Stimulated activated CD4-positive, alpha-beta T cell treated with anti-CD3 and anti-CD28 coated beads, Interleukin-2, amount 100 ng/mL, for 24 hours (primary cell): ENCODE measurements at regions not wholly inside any gene's neighbourhood (a gene's known extent, or its start where the extent isn't known, plus 50 kb on each side); places are given as distances from the start of the nearest gene placed in this dataset.

Experiments used
- DNase-seq, 2 donors: peaks; one replicate each; pipeline ENCODE4 v3.0.0-alpha.2; 2020

DNA sequence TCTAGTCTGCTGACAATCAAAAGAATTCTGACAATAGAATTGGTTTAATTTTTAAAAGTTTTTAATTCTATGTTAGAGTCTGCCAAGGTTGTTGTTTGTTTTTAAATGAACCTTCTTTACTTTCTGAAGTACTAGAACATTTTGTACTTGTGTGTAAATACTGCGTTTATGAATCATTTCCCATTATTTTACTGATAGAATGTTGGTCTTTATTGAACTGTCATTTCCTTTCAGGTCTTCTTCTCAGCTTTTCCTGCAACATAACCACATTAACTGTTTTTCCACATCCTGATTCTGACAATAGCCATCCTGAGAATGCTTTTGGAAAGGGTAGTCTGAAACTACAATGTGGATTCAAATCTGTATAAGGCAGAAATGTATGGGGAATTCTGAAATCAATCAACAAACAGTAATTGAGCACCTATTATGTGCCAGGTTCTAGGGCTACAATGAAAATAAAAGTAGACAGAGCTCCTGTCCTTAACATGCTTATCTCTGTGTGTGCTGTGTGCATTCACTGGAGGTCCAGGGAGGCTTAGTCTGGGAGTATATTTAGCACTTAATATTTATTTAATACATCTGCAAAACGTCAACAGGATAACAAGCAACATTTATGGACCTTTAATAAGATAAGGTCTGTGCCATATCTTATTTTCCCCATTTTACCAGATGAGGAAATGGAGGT, 73.1 kb upstream of the SLC38A2 start:
- no peak for DNase-seq

DNA sequence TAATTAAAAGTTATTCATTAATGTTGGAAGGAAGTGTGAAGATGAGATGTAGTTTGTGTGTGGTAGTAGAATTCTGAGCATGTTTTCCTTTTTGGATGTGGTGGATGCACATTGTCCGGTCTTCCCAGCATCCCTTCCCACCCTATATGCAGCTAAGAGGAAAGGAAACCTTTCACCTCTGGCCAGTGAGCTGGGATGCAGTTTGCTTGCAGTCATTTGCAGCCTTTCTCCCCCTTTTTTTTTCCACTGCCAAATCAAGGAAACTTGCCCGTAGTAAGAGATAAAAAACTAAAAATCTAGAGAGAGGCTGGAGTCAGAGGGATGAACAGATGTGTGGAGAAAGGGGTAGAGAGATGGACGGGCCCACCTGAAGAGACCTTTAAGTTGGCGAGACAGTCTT, 72.5 kb upstream of the SLC38A2 start:
- DNase-seq, result no peak

DNA sequence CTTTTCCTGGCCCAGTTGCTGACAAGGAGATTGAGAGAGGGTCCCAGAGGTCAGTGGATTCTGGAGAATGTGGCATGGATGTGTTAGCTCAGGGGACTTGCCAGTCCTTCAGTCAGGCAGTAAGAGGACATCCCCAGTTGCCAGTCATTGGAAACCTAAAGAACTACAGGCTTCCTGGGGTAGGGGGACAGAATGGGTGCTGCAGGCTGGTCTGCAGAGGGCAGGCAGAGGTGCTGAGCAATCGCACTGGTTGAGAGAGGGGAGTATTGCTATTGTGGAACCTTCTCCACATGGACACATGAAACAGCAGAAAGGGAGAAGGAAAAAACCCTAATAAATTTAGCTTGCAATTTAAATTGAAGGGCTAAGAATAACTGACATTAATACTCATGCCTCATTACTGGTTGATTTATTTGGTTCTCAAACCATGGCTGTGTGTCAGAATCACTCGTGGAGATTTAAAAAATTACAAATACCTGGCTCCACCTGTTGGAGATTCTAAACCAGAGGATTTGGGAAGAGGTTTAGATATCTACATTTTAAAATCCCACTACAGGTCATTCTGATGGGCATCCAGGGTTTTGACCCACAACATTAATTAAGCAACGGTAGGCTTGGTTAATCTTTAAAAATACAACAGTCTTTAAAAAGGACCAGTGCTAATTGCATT, 71.2 kb upstream of the SLC38A2 start:
- DNase-seq, result no peak

DNA sequence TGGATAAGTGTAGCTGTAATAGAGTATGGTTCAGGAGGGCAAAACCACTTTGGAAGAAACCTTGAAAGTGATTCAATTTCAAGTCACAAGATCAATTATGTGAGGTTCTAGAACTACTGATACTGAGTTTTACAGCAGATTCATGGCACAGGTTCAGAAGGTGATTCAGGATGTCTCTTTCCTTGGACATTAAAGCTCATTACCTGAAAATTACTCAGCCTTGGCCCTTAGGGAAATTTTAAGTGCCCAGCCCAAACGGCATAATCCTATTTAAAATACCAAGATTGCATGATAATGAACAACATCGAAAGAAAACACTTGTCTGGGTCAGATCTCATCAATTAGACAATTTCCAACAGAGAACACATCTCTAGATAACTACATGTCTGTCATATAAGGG, 70.2 kb upstream of the SLC38A2 start:
- no peak for DNase-seq

DNA sequence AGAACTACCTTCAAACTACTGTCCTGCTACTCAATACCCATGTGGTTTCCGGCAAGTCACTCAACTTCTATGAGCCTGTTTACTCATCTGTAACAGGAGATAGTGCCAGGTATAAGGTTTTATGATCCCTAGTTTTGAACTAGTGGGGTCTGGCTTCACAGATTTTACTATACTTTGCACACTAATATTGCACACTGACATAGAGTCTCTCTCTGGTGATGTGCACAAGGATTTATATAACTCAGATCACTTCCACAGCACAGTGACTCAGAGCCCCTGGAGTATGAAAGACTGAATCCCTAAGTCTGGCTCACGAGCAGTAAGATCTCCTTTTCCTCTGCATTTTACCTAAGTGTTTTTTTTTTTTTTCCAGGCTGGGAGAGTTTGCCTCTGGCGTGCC, 69.7 kb upstream of the SLC38A2 start:
- DNase-seq, result no peak

DNA sequence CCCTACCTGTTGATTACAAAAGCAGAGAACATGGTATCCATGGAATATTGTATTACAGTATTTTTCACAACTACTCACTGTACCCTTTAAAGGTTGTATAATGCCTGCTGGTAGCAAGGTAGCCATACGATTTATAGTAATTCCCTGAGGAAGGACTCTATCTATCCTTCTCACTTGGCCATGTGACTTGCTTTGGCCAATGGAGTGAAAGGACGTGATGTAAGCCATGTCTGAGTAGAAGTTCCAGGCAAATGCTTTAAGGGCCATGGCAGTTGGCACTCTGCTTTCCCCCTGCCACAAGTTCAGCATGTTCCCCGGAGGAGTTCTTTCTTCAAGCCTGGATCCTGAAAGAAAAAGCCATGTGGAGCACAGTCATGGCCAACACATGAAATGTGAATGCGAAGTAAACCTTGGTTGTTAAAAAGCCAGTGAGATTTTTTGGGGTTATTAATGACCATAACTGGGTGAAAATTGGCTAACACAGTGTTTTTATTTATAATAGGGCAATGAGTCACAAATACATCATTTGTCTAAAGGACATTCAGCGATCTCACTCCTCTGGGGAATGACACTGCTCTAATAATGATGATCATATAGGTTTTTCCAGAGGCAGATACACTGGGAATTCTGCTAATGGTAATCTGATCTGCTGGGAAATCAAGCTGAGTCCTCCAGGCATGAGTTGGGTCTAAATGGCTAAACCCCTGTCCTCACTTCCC, 67.4 kb upstream of the SLC38A2 start:
- no peak for DNase-seq

DNA sequence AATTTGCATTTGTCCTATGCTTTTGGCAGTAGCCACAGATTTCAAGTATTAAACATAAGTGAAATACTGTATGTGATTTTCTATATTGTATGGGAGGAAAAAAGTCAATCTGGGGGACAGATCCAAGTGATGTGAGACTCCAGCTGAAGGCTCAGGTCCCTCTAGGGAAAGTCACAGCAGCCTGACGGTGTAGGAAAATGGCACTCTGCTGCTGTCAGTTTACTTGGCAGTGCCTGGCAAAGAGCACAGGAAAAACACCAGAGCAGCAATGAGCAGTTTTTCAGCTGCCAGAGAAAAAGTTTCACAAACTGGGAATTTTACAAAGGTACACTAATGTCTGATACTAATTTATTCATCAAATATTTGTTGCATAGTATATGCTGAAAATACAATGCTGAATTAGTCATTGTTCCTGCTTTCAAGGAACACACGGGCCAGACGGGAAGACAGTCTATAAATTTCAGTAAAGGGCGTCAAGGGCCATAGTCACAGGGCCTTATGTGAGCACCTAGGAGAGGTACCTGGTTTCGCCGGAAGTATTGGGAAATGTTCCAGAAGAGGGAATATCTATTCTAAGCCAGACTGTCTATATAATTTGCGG, 66.2 kb upstream of the SLC38A2 start:
- DNase-seq, result no peak

DNA sequence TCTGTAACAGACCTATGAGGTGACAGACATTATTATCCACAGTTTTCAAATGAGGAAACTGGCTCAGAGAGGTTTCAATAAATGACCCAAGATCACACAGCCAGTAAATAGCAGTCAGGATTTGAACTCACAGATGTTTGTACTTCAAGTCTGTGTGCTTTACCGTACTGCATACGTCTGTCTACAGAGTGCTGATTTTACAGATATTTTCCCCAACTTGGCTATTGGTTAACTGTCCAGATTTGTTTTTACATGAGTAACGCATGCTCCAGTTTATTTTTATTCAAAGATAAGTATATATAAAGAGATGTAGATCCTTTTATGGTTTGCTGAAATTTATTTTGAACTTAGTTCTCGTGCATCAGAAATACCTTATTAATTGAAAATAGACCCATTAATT, 65.7 kb upstream of the SLC38A2 start:
- DNase-seq, result no peak

DNA sequence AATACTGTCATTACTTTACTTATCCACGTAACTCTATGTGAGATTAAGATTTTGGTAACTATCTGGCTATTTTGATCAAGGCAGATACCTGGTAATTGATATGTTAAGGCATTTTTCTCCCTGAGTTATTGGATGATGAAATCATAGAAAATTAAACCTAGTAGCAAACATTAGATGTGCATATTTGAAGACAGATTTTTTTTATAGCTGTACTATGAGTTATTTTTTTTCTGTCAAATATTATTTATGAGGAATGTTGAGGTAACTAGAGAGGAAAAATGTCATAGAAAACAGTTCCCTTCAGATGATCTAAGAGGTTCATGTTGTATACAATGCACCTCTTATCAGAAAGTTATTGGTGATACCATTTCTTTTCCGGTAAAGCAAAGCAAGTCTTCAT, 64.9 kb upstream of the SLC38A2 start:
- DNase-seq, result no peak

DNA sequence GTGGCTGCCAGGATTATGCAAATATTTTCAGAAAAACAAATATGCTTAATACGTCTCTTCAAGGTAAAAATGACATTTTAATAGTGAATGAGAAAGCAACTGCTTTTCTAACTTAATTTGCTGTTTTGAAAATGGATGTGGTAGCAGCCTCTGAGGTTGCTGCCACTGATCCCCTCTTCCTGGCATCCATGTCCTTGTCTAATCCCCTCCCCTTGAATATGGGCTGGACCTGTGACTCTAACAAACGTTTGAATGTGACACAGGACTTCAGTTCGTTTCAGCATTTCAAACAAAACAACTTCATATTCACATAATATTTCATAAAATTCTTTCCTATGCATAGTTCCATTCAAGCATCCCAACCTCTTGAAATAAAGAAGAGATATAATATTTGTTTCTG, 64.2 kb upstream of the SLC38A2 start:
- no peak for DNase-seq

DNA sequence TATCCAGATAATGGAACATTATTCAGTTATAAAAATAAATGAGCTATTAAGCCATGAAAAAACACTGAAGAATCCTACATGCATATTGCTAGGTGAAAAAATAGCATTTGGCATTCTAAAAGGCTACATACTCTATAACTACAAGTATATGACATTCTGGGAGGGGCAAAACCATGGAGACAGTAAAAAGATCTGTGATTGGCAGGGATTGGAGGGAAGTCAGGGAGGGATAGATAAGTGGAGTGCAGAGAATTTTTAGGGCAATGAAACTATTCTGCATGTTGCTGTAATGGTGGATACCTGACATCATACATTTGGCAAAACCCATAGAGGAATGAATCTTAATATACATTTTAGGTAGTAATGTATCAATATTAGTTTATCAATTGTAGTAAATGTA, 63.1 kb upstream of the SLC38A2 start:
- DNase-seq, result no peak

DNA sequence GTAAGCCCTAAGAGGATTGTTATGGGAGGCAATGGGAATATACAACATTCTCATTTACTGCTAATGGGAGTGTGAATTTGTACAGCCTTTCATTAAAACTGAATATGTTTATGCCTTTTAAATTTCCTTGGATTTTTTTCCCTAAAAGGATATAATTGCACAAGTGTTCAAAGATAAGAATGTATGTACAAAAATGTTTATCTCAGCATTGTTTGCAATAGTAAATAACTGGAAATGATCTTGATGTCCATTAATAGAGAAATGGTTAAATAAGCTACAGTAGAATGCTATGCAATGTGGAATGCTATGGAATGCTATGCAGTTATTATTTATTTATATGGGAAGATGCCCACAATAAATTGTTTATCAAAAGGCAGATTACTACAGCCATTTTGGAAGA, 62.5 kb upstream of the SLC38A2 start:
- DNase-seq, result no peak

DNA sequence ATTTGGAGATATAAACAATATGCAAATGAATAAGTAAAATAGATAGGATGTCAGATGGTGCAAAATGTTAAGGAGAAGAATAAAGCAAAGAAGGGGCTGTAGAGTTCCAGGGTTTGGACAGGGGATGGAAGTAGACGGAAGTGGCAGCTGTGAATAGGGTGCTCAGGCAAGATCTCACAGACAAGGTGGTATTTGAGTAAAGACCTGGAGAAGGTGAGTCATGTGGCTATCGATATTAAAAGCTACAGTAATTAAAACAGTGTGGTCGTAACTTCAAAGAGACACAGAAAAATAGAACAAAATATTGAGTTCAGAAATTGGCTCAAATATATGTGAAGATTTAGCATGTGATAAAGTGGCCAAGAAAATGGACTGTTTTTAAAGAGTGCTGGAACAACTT, 61.3 kb upstream of the SLC38A2 start:
- no peak for DNase-seq

DNA sequence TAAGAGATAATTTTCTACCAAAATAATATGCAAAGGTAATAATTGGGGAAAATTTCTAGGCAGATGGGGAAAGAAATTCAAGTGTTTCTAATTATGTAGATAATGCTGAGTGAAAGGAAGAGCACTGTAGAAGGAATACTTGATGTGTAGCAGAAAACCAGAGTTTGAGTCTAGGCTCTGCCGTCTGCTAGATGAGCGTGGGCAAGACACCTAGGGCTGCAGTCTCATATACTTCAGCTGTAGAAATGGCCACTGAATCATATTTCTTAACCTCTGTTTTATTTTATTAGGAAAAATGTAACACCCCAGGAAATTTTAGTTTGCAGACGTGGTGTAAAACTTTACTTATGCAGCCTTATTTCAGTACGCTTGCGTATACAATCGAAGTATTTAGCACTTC, 59.8 kb upstream of the SLC38A2 start:
- DNase-seq, result no peak

DNA sequence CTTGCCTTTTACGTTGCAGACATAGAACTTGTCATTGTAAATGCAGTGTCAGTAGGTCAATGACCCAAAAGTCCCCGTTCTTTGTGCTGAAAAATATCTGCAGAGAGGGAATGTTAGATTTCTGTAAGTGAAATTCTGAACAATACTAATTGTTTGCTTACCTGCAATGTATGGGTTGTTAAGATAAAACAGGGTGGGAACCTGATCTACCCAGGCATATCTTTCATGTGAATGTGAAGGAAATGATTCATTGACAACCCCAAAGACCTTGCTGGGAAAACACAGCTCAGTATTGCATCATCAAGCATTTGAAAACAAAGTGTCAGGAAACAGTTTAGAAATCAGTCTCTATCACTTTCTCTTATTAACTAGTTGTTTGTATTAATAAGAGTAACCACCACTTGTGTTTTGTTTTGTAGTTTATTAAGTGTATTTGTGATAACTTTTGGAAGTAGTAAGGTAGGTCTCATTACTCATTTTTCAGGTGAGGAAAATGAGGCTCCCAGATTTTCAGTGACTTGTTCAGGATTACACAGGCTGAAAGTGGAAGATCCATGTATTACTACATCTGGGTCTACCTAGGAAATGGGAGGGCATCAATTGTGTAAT, 57.9 kb upstream of the SLC38A2 start:
- no peak for DNase-seq
